ENCODE measurements at regions not wholly inside any gene's neighbourhood (a gene's known extent, or its start where the extent isn't known, plus 50 kb on each side); places are given as distances from the start of the nearest gene placed in this dataset.

DNA sequence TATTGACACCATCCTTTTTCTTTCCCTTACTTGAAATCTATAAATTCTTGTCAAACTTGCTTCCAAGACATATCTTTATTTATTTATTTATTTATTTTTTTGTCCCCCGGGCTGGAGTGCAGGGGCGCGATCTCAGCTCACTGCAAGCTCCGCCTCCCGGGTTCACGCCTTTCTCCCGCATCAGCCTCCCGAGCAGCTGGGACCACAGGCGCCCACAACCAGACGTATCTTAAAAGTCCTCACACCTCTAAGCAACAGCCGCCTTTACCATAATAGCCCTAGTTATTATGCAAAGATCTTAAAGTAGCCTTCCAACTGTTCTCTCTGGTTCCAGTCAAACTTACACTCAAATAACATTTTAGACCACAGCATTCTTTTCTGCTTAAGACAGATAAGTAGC lies 657.0 kb upstream of the B3GAT1 start:
- Mint-ChIP-seq H3K9me3 (ENCODE audit: low read depth) (no peaks in the 10 kb centered on the region), H3K27me3 (ENCODE audit: low read depth) (peaks cover 3% of the 10 kb centered on the region), H3K36me3 (ENCODE audit: low read depth) (no peaks in the 10 kb centered on the region), H3K27ac (ENCODE audit: unreplicated experiment) (no peak overlapping the region), H3K4me3 (ENCODE audit: unreplicated experiment) (no peak overlapping the region), H3K4me1 (ENCODE audit: low read depth) (peaks cover 3% of the 10 kb centered on the region)
- TF ChIP-seq, protein P1, sequence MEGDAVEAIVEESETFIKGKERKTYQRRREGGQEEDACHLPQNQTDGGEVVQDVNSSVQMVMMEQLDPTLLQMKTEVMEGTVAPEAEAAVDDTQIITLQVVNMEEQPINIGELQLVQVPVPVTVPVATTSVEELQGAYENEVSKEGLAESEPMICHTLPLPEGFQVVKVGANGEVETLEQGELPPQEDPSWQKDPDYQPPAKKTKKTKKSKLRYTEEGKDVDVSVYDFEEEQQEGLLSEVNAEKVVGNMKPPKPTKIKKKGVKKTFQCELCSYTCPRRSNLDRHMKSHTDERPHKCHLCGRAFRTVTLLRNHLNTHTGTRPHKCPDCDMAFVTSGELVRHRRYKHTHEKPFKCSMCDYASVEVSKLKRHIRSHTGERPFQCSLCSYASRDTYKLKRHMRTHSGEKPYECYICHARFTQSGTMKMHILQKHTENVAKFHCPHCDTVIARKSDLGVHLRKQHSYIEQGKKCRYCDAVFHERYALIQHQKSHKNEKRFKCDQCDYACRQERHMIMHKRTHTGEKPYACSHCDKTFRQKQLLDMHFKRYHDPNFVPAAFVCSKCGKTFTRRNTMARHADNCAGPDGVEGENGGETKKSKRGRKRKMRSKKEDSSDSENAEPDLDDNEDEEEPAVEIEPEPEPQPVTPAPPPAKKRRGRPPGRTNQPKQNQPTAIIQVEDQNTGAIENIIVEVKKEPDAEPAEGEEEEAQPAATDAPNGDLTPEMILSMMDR (IDR thresholded peaks at IDR 0.05), result no peak
- DNase-seq (ENCODE audit: low spot score), result no peak

DNA sequence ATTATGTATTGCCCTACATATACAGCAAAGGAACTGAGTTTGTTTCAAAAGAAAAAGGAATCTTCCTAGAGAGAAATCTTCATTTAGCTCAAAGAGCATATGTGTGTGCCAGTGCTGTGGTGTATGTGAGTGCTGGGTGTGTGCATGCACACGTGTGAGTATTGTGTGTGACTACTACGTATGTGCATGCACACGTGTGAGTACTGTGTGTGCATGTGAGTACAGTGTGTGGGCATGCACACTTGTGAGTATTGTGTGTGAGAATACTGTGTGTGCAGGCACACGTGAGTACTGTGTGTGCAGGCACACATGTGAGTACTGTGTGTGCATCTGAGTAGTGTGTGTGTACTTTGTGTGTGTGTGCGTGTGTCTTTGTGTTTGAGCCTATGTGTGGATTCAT lies 651.0 kb upstream of the B3GAT1 start:
- TF ChIP-seq, protein P1 (IDR thresholded peaks at IDR 0.05), result no peak
- H3K9me3 Mint-ChIP-seq (ENCODE audit: low read depth), result peaks cover 23% of the 10 kb centered on the region
- H3K4me1 Mint-ChIP-seq (ENCODE audit: low read depth), result no peaks in the 10 kb centered on the region
- DNase-seq (ENCODE audit: low spot score), result no peak
- no peak overlapping the region for H3K4me3 Mint-ChIP-seq (ENCODE audit: unreplicated experiment)
- H3K27me3 Mint-ChIP-seq (ENCODE audit: low read depth), result peaks cover 12% of the 10 kb centered on the region
- peaks cover 3% of the 10 kb centered on the region for H3K36me3 Mint-ChIP-seq (ENCODE audit: low read depth)
- no peak overlapping the region for H3K27ac Mint-ChIP-seq (ENCODE audit: unreplicated experiment)

DNA sequence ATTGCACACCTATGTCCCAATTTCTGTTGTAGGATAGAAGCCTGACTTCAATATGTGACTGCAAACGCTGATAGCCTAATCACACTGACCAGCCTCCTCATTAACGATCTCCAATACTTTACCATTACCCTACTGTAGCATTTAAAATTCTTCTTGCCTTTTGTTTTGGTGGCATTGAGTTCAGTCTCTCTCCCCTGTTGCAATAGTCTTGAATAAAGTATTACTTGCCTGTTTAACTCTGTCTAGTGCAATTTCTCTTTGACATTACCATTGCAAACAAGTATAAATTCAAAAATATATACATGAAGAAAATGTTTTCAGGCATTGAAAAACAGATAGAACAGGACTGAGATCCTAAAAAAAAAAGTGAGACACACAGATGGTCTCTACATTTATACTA lies 649.1 kb upstream of the B3GAT1 start:
- peaks cover 23% of the 10 kb centered on the region for H3K9me3 Mint-ChIP-seq (ENCODE audit: low read depth)

DNA sequence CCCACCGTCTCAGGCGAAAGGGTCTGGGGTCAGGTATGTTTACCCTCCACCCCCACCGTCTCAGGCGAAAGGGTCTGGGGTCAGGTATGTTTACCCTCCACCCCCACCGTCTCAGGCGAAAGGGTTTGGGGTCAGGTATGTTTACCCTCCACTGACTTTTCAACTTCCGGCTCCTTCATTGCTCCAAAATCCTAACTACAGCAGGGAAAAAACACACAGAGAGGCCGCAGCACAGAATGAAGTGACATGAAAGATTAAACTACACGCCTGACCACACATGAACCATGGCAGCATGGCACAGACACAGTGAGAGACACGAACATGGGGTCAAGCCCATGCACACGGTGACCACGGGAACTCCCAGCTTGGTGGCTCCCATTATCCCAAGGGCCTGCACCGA lies 634.9 kb upstream of the B3GAT1 start:
- peaks cover 25% of the 10 kb centered on the region for H3K27me3 Mint-ChIP-seq (ENCODE audit: low read depth)
- no peaks in the 10 kb centered on the region for H3K4me1 Mint-ChIP-seq (ENCODE audit: low read depth)
- DNase-seq (ENCODE audit: low spot score), result no peak
- TF ChIP-seq, protein P1 (IDR thresholded peaks at IDR 0.05), result no peak
- H3K36me3 Mint-ChIP-seq (ENCODE audit: low read depth), result no peaks in the 10 kb centered on the region
- no peak overlapping the region for H3K4me3 Mint-ChIP-seq (ENCODE audit: unreplicated experiment)
- no peak overlapping the region for H3K27ac Mint-ChIP-seq (ENCODE audit: unreplicated experiment)
- no peaks in the 10 kb centered on the region for H3K9me3 Mint-ChIP-seq (ENCODE audit: low read depth)

More for the DNA sequence above, 649.1 kb upstream of the B3GAT1 start:
- peaks cover 19% of the 10 kb centered on the region for H3K27me3 Mint-ChIP-seq (ENCODE audit: low read depth)
- TF ChIP-seq, protein P1 (IDR thresholded peaks at IDR 0.05), result no peak
- DNase-seq (ENCODE audit: low spot score), result no peak
- no peaks in the 10 kb centered on the region for H3K4me1 Mint-ChIP-seq (ENCODE audit: low read depth)
- H3K36me3 Mint-ChIP-seq (ENCODE audit: low read depth), result peaks cover 3% of the 10 kb centered on the region
- H3K27ac Mint-ChIP-seq (ENCODE audit: unreplicated experiment), result no peak overlapping the region
- H3K4me3 Mint-ChIP-seq (ENCODE audit: unreplicated experiment), result no peak overlapping the region

DNA sequence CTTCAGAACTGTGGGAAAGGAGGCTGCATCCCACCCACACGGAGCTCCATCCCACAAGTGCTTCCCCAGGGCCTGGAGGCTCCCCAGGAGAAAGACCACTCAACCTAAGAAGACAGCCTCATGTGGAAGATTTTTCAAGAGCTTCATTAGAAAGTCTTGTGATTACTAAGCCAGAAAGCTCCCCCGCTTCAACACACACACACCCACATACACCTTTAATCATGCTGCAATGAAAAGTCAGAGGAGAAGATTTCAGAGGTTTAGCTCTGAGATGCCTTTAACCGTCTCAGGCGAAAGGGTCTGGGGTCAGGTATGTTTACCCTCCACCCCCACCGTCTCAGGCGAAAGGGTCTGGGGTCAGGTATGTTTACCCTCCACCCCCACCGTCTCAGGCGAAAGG lies 634.5 kb upstream of the B3GAT1 start:
- H3K27me3 Mint-ChIP-seq (ENCODE audit: low read depth), result peaks cover 21% of the 10 kb centered on the region
- TF ChIP-seq, protein P1 (IDR thresholded peaks at IDR 0.05), result no peak
- no peaks in the 10 kb centered on the region for H3K4me1 Mint-ChIP-seq (ENCODE audit: low read depth)

More for the DNA sequence above, 634.5 kb upstream of the B3GAT1 start:
- no peaks in the 10 kb centered on the region for H3K36me3 Mint-ChIP-seq (ENCODE audit: low read depth)
- H3K27ac Mint-ChIP-seq (ENCODE audit: unreplicated experiment), result no peak overlapping the region
- no peak overlapping the region for H3K4me3 Mint-ChIP-seq (ENCODE audit: unreplicated experiment)
- H3K9me3 Mint-ChIP-seq (ENCODE audit: low read depth), result no peaks in the 10 kb centered on the region
- DNase-seq (ENCODE audit: low spot score), result no peak

Measured in chondrocyte (in vitro differentiated cells).